ENCODE measurements at regions not wholly inside any gene's neighbourhood (a gene's known extent, or its start where the extent isn't known, plus 50 kb on each side); places are given as distances from the start of the nearest gene placed in this dataset.

DNA sequence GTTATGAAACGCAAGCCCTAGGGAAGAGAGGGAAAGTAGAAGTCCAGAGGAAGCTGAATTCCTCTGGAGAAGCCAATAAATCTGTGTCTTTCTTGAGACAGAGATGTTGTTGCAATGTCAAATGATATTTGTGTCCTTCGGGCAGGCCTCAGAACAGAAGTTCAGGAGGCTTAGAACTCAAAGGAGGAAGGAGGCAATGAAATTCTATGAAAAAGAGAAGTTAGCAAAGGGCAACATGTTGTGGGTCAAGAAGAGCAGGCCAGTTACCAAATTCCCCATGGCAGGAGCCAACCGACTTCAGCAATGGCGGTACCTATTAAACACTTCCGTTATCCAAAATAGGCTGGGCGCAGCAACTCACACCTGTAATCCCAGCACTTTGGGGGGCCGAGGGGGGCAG is 109.0 kb upstream of the DHX40 start (continued):
- TF ChIP-seq YEATS4 (CRISPR knock-in tag; IDR thresholded peaks at IDR 0.05; ENCODE audit: borderline replicate concordance), result no peak
- TF ChIP-seq, protein P1, sequence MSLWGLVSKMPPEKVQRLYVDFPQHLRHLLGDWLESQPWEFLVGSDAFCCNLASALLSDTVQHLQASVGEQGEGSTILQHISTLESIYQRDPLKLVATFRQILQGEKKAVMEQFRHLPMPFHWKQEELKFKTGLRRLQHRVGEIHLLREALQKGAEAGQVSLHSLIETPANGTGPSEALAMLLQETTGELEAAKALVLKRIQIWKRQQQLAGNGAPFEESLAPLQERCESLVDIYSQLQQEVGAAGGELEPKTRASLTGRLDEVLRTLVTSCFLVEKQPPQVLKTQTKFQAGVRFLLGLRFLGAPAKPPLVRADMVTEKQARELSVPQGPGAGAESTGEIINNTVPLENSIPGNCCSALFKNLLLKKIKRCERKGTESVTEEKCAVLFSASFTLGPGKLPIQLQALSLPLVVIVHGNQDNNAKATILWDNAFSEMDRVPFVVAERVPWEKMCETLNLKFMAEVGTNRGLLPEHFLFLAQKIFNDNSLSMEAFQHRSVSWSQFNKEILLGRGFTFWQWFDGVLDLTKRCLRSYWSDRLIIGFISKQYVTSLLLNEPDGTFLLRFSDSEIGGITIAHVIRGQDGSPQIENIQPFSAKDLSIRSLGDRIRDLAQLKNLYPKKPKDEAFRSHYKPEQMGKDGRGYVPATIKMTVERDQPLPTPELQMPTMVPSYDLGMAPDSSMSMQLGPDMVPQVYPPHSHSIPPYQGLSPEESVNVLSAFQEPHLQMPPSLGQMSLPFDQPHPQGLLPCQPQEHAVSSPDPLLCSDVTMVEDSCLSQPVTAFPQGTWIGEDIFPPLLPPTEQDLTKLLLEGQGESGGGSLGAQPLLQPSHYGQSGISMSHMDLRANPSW (CRISPR knock-in tag; IDR thresholded peaks at IDR 0.05; ENCODE audit: borderline replicate concordance), result no peak
- TF ChIP-seq ZFP62 (CRISPR knock-in tag; IDR thresholded peaks at IDR 0.05), result no peak
- TF ChIP-seq POLR2AphosphoS5 (IDR thresholded peaks at IDR 0.05; ENCODE audit: low read depth, low read length), result no peak
- no peak for TF ChIP-seq JUND (CRISPR knock-in tag; IDR thresholded peaks at IDR 0.05)
- TF ChIP-seq, protein P2, sequence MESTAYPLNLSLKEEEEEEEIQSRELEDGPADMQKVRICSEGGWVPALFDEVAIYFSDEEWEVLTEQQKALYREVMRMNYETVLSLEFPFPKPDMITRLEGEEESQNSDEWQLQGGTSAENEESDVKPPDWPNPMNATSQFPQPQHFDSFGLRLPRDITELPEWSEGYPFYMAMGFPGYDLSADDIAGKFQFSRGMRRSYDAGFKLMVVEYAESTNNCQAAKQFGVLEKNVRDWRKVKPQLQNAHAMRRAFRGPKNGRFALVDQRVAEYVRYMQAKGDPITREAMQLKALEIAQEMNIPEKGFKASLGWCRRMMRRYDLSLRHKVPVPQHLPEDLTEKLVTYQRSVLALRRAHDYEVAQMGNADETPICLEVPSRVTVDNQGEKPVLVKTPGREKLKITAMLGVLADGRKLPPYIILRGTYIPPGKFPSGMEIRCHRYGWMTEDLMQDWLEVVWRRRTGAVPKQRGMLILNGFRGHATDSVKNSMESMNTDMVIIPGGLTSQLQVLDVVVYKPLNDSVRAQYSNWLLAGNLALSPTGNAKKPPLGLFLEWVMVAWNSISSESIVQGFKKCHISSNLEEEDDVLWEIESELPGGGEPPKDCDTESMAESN (CRISPR knock-in tag; conservative IDR thresholded peaks at IDR 0.05), result no peak
- TF ChIP-seq, protein P3, sequence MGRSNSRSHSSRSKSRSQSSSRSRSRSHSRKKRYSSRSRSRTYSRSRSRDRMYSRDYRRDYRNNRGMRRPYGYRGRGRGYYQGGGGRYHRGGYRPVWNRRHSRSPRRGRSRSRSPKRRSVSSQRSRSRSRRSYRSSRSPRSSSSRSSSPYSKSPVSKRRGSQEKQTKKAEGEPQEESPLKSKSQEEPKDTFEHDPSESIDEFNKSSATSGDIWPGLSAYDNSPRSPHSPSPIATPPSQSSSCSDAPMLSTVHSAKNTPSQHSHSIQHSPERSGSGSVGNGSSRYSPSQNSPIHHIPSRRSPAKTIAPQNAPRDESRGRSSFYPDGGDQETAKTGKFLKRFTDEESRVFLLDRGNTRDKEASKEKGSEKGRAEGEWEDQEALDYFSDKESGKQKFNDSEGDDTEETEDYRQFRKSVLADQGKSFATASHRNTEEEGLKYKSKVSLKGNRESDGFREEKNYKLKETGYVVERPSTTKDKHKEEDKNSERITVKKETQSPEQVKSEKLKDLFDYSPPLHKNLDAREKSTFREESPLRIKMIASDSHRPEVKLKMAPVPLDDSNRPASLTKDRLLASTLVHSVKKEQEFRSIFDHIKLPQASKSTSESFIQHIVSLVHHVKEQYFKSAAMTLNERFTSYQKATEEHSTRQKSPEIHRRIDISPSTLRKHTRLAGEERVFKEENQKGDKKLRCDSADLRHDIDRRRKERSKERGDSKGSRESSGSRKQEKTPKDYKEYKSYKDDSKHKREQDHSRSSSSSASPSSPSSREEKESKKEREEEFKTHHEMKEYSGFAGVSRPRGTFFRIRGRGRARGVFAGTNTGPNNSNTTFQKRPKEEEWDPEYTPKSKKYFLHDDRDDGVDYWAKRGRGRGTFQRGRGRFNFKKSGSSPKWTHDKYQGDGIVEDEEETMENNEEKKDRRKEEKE (IDR thresholded peaks at IDR 0.05), result no peak
- no peak for TF ChIP-seq ZMYM2 (CRISPR knock-in tag; IDR thresholded peaks at IDR 0.05)
- no peak for TF ChIP-seq JUNB (CRISPR knock-in tag; IDR thresholded peaks at IDR 0.05; ENCODE audit: borderline replicate concordance)
- TF ChIP-seq NFE2L1 (CRISPR knock-in tag; IDR thresholded peaks at IDR 0.05; ENCODE audit: borderline replicate concordance), result no peak
- TF ChIP-seq ZNF782 (CRISPR knock-in tag; IDR thresholded peaks at IDR 0.05; ENCODE audit: borderline replicate concordance), result no peak
- TF ChIP-seq ZNF619 (CRISPR knock-in tag; IDR thresholded peaks at IDR 0.05), result no peak
- TF ChIP-seq, protein P4, sequence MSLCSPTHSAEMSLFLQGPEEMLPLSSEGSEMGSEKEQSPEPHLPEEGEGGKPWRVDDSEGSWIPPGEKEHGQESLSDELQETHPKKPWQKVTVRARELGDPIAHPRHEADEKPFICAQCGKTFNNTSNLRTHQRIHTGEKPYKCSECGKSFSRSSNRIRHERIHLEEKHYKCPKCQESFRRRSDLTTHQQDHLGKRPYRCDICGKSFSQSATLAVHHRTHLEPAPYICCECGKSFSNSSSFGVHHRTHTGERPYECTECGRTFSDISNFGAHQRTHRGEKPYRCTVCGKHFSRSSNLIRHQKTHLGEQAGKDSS (CRISPR knock-in tag; IDR thresholded peaks at IDR 0.05; ENCODE audit: borderline replicate concordance, low read depth), result no peak
